Prostate gland (tissue), 2 donors: ENCODE measurements at regions not wholly inside any gene's neighbourhood (a gene's known extent, or its start where the extent isn't known, plus 50 kb on each side); places are given as distances from the start of the nearest gene placed in this dataset.

Experiments
- CTCF ChIP-seq, 4 experiments: fragments of 200-600 bp in 2 of 4; fragments of 450-650 bp in 2 of 4; sonication (generic) in 2 of 4; IDR thresholded peaks; 1 replicate in 3 of 4; 2 replicates in 1 of 4; pipeline ENCODE4 v1.5.1; 2016 to 2019; ENCODE audit warnings: antibody characterized with exemption in 4 of 4, mild to moderate bottlenecking in 2 of 4, moderate library complexity in 2 of 4
- POLR2AphosphoS5 ChIP-seq: sonication (generic); formaldehyde crosslinking; IDR thresholded peaks from one replicate; pipeline ENCODE4 v1.6.1; 2017; ENCODE audit warnings: antibody characterized with exemption

DNA sequence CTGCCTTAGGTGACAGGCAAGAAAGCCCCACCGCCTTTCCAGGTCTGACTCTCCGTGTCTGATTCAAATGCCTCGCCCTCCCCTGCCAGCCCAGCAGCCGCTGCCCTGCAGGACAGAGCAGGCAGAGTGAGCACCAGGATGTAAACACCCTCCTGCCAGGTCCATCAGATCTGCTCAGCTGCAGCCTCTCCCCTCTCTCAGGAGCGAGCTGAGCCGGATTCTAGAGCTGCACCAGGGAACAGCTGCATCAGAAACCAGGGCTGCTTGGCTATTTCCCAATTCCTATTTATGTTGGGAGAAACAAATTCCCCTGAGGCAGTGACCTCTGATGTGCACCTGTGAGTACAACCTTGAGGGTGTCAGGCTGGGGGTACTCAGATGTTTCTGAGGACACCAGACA, 121.5 kb upstream of the ZMIZ1 start:
- TF ChIP-seq POLR2AphosphoS5 (no peak), CTCF (IDR thresholded peaks at IDR 0.05) (no peak)
